Endothelial cell of umbilical vein (primary cell): ENCODE measurements at regions not wholly inside any gene's neighbourhood (a gene's known extent, or its start where the extent isn't known, plus 50 kb on each side); places are given as distances from the start of the nearest gene placed in this dataset.

ENCODE experiments used
- POLR2A ChIP-seq: IDR thresholded peaks from 2 replicates; pipeline ENCODE4 v1.6.1; 2012; ENCODE audit warnings: low read depth, mild to moderate bottlenecking, control low read depth, low read length
- TF ChIP-seq, protein P1 (sequence below), 2 donors: IDR thresholded peaks; 1 replicate in 1 of 2; 2 replicates in 1 of 2; pipeline ENCODE4 v1.5.1; 2011; ENCODE audit warnings: low read length in 2 of 2, mild to moderate bottlenecking in 2 of 2, moderate library complexity in 2 of 2, control low read depth in 1 of 2, inconsistent platforms in 1 of 2, low read depth in 1 of 2; ENCODE audit not compliant: insufficient read depth in 1 of 2; ENCODE audit errors: extremely low read depth in 1 of 2

DNA sequence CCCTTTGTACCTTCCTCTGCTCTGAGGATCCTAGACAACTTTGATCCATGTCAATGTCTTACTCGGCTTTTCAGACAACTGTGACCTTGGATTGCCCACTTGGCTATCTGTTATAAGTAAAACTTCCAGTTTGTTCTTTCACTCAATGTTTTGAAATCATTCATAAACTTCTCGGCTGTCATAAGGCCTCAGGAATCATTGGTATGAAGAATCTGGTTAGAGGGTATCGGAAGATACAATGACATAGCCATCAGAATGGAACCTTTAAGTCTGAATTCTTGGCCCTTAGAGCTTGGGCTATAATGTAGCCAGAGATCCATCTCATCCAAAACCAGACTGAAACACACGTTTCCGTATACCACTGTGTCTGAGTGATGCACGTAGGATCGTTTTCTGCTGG, 59.0 kb upstream of the WDR1 start:
- no peak for TF ChIP-seq POLR2A
- TF ChIP-seq, protein P1, sequence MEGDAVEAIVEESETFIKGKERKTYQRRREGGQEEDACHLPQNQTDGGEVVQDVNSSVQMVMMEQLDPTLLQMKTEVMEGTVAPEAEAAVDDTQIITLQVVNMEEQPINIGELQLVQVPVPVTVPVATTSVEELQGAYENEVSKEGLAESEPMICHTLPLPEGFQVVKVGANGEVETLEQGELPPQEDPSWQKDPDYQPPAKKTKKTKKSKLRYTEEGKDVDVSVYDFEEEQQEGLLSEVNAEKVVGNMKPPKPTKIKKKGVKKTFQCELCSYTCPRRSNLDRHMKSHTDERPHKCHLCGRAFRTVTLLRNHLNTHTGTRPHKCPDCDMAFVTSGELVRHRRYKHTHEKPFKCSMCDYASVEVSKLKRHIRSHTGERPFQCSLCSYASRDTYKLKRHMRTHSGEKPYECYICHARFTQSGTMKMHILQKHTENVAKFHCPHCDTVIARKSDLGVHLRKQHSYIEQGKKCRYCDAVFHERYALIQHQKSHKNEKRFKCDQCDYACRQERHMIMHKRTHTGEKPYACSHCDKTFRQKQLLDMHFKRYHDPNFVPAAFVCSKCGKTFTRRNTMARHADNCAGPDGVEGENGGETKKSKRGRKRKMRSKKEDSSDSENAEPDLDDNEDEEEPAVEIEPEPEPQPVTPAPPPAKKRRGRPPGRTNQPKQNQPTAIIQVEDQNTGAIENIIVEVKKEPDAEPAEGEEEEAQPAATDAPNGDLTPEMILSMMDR (IDR thresholded peaks at IDR 0.05; ENCODE audit: extremely low read depth in 1 of 2, insufficient read depth in 1 of 2, low read depth in 1 of 2, low read length in 2 of 2): no peak
